Mononuclear cell (primary cell): ENCODE measurements at regions not wholly inside any gene's neighbourhood (a gene's known extent, or its start where the extent isn't known, plus 50 kb on each side); places are given as distances from the start of the nearest gene placed in this dataset.

Experiments used
- H3K27me3 ChIP-seq: 2 replicates; pipeline ENCODE4 v1.6.0; 2011; ENCODE audit warnings: low read length, control low read depth; ENCODE audit not compliant: insufficient read depth
- H3K4me1 ChIP-seq: 2 replicates; pipeline ENCODE4 v1.5.1; 2011; ENCODE audit warnings: mild to moderate bottlenecking, low read length, control low read depth; ENCODE audit not compliant: insufficient read depth
- H3K4me3 ChIP-seq: 2 replicates; pipeline ENCODE4 v1.5.1; 2011; ENCODE audit warnings: mild to moderate bottlenecking, low read length, moderate library complexity
- H3K9me3 ChIP-seq: 2 replicates; pipeline ENCODE4 v1.5.1; 2011; ENCODE audit warnings: low read depth, mild to moderate bottlenecking, control low read depth, low read length

DNA sequence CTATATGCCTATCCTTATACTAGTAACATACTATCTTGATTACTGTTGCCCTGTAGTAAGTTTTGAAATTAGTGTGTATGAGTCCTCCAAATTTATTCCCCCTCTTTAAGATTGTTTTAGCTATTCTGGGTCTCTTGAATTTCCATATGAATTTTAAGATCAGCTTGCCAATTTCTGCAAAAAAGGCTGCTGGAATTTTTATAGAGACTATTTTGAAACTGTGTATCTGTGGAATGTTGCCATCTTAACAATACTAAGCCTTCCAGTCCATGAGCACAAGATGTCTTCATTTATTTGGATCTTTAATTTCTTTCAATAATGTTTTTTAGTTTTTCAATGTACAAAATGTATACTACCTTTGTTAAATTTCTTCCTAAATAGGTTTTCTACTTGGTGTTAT, 79.8 kb upstream of the ETV6 start:
- Histone ChIP-seq H3K4me3 (no peak overlapping the region), H3K9me3 (no peaks in the 10 kb centered on the region)

DNA sequence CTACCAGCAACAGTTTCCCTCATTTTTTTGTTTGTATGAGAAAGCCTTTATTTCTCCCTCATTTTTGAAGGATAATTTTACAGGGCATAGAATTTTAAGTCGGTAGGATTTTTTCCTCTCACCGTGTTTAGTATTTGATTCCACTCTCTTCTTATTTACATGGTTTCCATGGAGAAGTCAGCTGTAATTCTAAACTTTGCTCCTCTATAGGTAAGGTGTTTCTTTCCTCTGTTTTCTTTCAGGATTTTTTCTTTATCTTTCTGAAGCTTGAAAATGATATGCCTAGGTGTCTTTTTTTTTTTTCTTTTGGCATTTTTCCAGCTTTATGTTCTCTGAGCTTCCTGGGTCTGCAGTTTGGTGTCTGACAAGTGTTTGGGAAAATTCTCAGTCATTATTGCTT, 75.6 kb upstream of the ETV6 start:
- no peaks in the 10 kb centered on the region for H3K27me3 ChIP-seq
- H3K4me1 ChIP-seq = peaks cover 17% of the 10 kb centered on the region
- H3K4me3 ChIP-seq = no peak overlapping the region
- no peaks in the 10 kb centered on the region for H3K9me3 ChIP-seq

More for the DNA sequence above, 79.8 kb upstream of the ETV6 start:
- Histone ChIP-seq H3K4me1 (no peaks in the 10 kb centered on the region), H3K27me3 (no peaks in the 10 kb centered on the region)

DNA sequence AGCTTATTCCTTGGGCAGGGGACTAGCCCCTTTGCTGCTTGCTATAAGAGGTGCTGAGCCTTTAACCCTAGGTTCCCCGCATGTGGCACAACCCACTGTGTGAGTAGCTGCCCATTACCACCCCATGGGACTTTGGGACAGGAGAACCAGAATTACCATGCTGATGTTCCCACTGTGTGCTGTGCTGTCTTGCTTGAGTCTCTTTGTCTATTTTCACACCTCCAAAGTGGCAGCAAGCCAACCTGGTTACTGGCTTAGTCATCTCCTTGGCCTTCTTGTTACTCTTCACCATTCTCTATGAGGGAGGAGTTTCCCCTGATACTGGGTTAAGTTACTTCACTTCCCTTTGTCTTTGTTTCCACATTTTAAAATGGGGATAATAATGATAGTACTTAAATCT, 73.4 kb upstream of the ETV6 start:
- H3K9me3 ChIP-seq = no peaks in the 10 kb centered on the region

DNA sequence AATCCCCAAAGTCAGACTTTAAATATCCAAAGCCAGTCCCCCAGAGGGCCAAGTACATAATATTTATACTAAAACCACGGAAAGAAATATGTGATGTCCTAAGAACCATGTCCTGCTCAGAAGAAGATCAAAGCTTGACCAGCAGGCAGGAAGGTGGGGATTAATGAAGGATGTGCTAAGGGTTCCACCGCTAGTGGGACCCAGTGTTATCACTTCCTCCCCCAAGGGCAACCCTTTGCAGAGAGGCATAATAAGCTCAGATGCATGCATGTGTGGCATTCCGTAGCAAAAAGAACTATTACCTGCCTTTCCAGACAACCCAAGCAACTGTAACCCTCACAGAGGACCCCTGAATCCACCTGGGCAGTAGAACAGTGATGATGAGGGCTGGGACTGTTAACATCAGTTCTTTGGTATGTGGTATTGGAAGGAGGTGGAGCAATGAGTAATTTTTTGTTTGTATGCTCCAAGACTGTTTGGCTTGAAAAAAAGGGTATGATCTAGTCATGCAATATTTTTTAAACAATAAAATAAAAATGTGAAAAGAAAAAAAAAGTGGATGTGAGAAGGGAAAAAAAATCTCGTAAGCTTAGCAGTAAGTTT, 71.7 kb upstream of the ETV6 start:
- Histone ChIP-seq H3K9me3 (no peaks in the 10 kb centered on the region), H3K27me3 (no peaks in the 10 kb centered on the region), H3K4me3 (no peak overlapping the region), H3K4me1 (peaks cover 38% of the 10 kb centered on the region)

More for the DNA sequence above, 73.4 kb upstream of the ETV6 start:
- no peak overlapping the region for H3K4me3 ChIP-seq
- H3K4me1 ChIP-seq = peaks cover 35% of the 10 kb centered on the region
- H3K27me3 ChIP-seq = no peaks in the 10 kb centered on the region

DNA sequence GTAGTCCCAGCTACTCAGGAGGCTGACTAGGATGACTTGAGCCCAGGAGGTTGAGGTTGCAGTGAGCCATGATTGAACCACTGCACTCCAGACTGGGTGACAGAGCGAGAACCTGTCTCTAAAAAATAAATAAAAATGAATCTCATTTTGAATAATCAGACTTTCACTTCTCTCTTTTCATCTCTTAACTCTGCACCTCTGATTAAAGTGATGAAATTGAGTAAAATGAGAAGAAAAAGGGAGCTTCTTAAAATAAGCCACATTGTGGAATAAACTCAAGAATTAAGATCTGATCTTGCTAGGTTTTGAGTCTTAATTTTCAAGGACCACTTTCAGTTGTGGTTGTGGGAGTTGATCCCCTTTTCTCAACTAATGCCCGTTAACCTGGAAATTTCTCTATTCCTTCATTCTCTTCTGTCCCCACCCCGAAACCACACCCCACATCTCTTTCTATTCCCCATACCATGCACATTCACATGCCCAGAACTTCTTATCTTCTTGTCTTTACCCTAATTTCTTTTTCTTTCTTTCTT, 70.9 kb upstream of the ETV6 start:
- H3K4me1 ChIP-seq = peaks cover 38% of the 10 kb centered on the region

DNA sequence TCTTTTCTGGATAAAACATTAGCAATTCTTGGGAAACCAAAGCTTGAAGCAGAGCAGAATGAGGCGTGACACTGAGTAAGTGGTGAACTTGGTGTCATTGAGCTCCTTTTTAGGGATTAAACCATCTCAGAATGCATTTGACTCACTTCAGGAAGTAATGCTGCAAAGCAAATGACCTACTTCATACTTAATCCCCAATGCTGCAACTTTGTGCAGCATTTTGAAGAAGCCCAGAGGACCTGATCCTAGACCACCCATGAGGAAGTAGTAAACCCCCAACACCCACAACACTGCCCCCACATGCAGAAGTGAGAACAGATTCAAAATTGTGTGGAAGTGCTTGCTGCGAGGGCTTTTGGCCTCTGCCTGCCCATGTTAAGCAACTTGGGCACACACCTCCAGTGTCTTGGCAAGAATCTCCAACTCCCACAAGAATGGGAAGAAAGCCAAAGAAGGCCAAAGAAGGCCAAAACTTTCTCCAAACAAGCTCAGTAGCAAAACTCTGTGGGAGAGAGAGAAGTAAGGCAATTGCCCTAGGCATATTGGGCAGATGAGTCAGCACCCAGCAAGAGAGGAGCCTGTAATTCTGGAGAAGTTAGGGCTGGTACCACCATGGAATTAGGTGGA, 69.2 kb upstream of the ETV6 start:
- no peaks in the 10 kb centered on the region for H3K27me3 ChIP-seq
- H3K4me3 ChIP-seq = no peak overlapping the region
- peaks cover 48% of the 10 kb centered on the region for H3K4me1 ChIP-seq
- no peaks in the 10 kb centered on the region for H3K9me3 ChIP-seq

More for the DNA sequence above, 70.9 kb upstream of the ETV6 start:
- Histone ChIP-seq H3K9me3 (no peaks in the 10 kb centered on the region), H3K27me3 (no peaks in the 10 kb centered on the region), H3K4me3 (no peak overlapping the region)

DNA sequence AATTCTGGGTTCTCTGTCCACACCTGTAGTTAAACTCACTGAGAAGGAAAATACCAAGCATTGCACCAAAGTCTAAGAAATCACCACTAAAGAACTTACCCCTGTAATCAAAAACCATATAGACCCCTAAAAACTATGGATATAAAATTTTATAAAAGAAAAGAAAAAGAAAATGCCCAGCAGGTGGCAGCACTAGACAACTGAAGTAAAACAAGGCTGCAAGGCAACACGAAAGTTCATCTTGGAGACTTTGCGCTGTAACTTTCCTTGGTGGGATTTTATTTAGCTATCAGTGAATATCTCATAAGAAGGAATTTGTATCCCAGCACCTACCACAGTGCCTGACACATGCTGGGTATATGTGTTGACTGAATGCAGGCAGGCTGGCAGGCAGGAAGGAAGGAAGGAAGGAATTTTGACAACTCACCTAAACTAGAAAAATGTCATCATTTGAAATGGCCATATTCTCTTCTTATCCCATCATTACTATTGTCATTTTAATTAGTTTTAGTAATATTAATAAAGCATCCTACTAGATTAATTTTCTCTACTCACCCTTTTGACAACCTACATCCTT, 68.2 kb upstream of the ETV6 start:
- Histone ChIP-seq H3K4me1 (peaks cover 44% of the 10 kb centered on the region), H3K27me3 (no peaks in the 10 kb centered on the region), H3K4me3 (no peak overlapping the region), H3K9me3 (no peaks in the 10 kb centered on the region)

DNA sequence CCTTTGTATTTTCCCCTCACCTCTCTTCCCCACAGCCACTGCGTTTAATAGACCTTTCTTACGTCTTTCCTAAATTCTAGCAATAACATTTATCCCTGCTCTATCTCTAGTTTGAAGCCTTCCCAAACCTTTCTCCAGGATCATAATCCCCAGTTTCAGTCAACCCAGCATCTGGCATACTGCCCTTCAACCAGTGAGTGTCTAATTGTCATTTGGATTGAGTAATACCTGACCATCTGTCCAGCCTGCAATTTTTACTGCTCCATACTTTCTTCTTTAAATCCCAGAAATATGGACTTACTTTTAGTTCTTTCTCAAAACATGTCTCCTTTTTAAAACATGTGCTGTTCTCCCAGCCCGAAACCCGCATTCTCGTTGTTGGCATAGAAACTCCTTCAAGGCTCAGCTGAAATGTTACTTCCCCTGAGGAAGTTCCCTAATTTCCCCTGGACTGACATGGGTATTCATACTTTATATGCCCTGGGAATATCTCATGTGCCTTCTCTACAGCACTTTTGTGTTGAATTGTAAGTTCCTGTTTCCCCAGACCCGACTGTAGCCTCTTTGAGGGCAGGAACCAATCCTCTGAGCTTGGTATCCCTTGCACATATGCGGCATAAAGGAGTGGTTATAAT, 65.1 kb upstream of the ETV6 start:
- H3K9me3 ChIP-seq = no peaks in the 10 kb centered on the region
- no peak overlapping the region for H3K4me3 ChIP-seq
- H3K27me3 ChIP-seq = no peaks in the 10 kb centered on the region
- H3K4me1 ChIP-seq = peaks cover 27% of the 10 kb centered on the region

DNA sequence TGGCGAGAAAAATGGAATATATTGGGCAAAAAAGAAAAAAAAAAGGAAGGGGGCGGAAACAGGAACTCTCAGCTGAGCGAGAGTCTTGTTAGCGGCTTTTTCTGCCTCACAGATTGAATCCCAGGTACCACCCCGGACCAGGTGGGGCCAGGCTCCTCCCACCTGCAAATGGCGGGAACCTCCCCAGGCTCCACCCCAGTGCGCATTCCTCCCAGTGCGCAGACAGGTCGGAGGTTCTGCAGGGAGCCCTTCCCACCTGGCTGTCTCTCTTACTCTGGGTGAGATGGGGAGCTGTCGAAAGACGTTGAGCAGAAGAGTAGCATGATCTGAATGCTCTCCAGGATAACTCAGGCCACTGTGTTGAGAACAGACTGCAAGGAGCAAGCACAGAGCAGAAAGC, 57.0 kb upstream of the ETV6 start:
- Histone ChIP-seq H3K4me1 (peaks cover 28% of the 10 kb centered on the region), H3K9me3 (no peaks in the 10 kb centered on the region), H3K4me3 (no peak overlapping the region), H3K27me3 (no peaks in the 10 kb centered on the region)

DNA sequence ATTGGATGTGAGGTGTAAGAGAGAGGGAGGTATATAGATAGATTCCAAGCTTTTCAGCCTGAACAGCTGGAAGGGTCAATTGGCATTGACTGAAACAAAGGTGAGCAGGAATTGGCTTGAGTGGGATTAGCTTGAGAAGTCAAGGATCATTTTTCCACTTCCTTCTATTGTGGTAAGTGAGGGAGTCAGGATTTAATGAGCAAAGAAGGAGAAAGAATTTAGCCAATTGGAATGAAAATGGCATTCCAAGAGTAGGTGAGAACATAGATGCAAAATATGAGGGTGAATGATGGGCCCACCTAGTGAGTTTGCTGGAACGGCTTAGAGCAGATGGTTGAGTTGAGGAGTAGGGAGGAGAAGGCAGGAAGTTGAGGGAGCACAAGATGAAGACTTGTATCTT, 56.5 kb upstream of the ETV6 start:
- Histone ChIP-seq H3K4me3 (no peak overlapping the region), H3K4me1 (peaks cover 28% of the 10 kb centered on the region), H3K27me3 (no peaks in the 10 kb centered on the region), H3K9me3 (no peaks in the 10 kb centered on the region)

DNA sequence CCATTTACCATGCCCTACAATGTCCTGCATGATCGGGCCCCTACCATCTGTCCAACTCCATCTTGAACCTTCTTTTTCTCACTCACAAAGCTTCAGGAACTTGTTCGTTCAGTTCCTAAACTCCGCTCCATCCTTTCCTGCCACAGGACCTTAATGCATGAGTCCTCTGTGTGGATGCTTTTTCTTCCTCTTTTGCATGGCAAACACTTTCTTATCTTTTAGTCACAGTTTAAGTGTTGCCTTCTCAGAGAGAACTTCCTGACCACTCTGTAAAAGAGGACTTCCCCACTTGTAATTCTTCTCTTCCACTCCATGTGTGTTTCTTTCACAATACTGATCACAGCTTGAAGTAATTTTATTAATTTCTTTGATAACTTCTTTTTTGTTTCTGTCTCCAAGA, 54.4 kb upstream of the ETV6 start:
- H3K9me3 ChIP-seq = no peaks in the 10 kb centered on the region
- H3K27me3 ChIP-seq = no peaks in the 10 kb centered on the region
- peaks cover 28% of the 10 kb centered on the region for H3K4me1 ChIP-seq
- no peak overlapping the region for H3K4me3 ChIP-seq

DNA sequence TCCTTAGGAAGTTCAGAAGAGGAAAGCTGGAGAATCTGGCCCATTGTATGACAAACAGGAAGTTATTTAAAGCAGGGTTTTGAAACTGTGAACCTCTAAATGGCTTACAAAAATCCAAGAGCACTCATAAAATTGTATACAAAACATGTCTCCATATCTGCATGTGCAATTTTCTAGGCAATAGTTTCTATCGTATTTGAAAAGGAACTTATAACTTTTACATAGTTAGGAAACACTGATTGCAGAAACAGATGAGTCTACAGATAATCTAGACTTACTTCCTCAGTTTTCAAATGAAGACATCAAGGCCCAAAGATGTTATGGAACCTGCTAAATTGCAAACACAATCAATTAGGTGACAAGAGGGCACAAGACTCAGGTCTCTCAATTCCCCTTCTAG, 53.3 kb upstream of the ETV6 start:
- Histone ChIP-seq H3K27me3 (no peaks in the 10 kb centered on the region), H3K4me3 (no peak overlapping the region), H3K9me3 (no peaks in the 10 kb centered on the region), H3K4me1 (peaks cover 28% of the 10 kb centered on the region)

DNA sequence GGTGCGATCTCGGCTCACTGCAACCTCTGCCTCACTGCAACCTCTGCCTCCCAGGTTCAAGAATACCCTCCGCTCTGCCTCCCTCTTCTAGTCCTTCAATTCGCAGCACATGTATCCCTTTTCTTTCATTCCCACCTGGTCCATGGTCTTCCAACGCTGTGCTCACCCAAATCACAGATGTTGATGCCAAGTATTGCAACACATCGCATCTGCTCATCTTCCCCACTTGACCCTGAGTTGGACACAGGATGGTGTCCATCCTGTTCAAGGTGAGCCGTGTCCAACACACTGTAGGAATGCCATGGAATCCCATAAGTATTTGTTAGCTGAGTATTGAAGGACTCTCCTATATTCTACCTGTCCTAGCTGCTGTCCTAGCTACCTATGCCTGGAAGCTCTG, 50.6 kb upstream of the ETV6 start:
- H3K9me3 ChIP-seq = no peaks in the 10 kb centered on the region
- H3K27me3 ChIP-seq = no peaks in the 10 kb centered on the region

More for the DNA sequence above, 50.6 kb upstream of the ETV6 start:
- Histone ChIP-seq H3K4me3 (no peak overlapping the region), H3K4me1 (peaks cover 32% of the 10 kb centered on the region)
